ENCODE measurements at regions not wholly inside any gene's neighbourhood (a gene's known extent, or its start where the extent isn't known, plus 50 kb on each side); places are given as distances from the start of the nearest gene placed in this dataset.

DNA sequence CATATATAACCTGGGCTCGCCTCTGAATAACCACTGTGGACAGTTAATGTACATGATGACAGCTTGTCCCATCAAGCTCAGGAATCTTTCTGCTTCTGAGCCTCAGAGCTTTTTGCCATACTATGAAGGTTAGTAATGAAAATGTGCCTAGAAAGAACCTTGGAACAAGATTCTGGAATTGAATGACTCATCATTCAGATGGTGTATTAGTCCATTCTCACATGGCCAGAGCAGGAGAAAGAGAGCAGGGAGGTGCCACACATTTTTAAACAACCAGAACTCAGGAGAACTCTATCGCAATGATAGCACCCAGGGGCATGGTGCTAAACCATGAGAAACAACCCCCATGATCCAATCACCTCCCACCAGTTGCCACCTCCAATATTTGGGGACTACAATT is 542.1 kb downstream of the PRR16 start:
- ATAC-seq (ENCODE audit: insufficient read depth, low read depth) = no peak
- Histone ChIP-seq H3K4me3 (ENCODE audit: low read depth in 1 of 2, low read length in 2 of 2) (no peak overlapping the region), H4K20me1 (ENCODE audit: insufficient read depth, low read length) (no peaks in the 10 kb centered on the region), H2AFZ (ENCODE audit: low read depth, low read length) (no peak overlapping the region), H3K9me3 (ENCODE audit: insufficient read depth, low read length, severe bottlenecking) (peaks cover 2% of the 10 kb centered on the region), H3K27me3 (ENCODE audit: insufficient read depth, low read length, poor library complexity) (no peaks in the 10 kb centered on the region), H3K4me1 (ENCODE audit: insufficient read depth, low read length) (peaks cover 20% of the 10 kb centered on the region; the same call in 1 of the 2 replicates), H3K9ac (ENCODE audit: low read depth, low read length) (no peak overlapping the region), H3K27ac (ENCODE audit: low read length) (no peak overlapping the region), H3K4me2 (ENCODE audit: insufficient read depth, low read length) (no peak overlapping the region), H3K36me3 (ENCODE audit: insufficient read depth, low read length) (peaks cover 7% of the 10 kb centered on the region; the same call in 1 of the 2 replicates), H3K79me2 (ENCODE audit: insufficient read depth, low read length) (peaks cover 12% of the 10 kb centered on the region; the same call in 1 of the 2 replicates)
- TF ChIP-seq EZH2 (IDR thresholded peaks at IDR 0.05; ENCODE audit: borderline replicate concordance, low read depth, low read length, severe bottlenecking) = no peak
- TF ChIP-seq, protein P1, sequence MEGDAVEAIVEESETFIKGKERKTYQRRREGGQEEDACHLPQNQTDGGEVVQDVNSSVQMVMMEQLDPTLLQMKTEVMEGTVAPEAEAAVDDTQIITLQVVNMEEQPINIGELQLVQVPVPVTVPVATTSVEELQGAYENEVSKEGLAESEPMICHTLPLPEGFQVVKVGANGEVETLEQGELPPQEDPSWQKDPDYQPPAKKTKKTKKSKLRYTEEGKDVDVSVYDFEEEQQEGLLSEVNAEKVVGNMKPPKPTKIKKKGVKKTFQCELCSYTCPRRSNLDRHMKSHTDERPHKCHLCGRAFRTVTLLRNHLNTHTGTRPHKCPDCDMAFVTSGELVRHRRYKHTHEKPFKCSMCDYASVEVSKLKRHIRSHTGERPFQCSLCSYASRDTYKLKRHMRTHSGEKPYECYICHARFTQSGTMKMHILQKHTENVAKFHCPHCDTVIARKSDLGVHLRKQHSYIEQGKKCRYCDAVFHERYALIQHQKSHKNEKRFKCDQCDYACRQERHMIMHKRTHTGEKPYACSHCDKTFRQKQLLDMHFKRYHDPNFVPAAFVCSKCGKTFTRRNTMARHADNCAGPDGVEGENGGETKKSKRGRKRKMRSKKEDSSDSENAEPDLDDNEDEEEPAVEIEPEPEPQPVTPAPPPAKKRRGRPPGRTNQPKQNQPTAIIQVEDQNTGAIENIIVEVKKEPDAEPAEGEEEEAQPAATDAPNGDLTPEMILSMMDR (IDR thresholded peaks at IDR 0.05; ENCODE audit: borderline replicate concordance, extremely low read depth, low read length, poor library complexity, severe bottlenecking) = no peak
- DNase-seq = no peak

DNA sequence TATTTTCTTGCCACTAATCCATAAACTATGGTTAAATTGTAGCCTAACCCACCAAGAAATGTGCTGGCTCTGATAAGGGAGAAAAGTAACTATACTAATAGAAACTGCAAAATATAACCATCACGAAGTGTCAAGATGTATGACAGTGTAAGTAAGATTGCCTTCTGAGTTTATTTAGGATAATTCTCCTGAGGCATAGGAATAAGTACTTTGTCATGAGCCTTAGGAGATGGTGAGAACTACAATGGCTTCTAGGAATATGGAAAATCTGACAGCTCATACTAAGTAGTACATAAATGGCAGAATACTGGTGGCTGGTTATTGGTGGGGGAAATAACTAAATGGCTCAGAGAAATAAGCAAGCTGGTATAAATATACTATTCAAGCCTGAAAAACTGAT is 543.9 kb downstream of the PRR16 start:
- no peak for DNase-seq
- TF ChIP-seq, protein P1 (IDR thresholded peaks at IDR 0.05; ENCODE audit: borderline replicate concordance, extremely low read depth, low read length, poor library complexity, severe bottlenecking) = no peak
- no peak for TF ChIP-seq EZH2 (IDR thresholded peaks at IDR 0.05; ENCODE audit: borderline replicate concordance, low read depth, low read length, severe bottlenecking)
- Histone ChIP-seq H2AFZ (ENCODE audit: low read depth, low read length) (no peak overlapping the region), H3K4me1 (ENCODE audit: insufficient read depth, low read length) (peaks cover 15% of the 10 kb centered on the region; the same call in 1 of the 2 replicates), H3K9me3 (ENCODE audit: insufficient read depth, low read length, severe bottlenecking) (peaks cover 2% of the 10 kb centered on the region), H3K36me3 (ENCODE audit: insufficient read depth, low read length) (peaks cover 7% of the 10 kb centered on the region; the same call in 1 of the 2 replicates), H3K79me2 (ENCODE audit: insufficient read depth, low read length) (peaks cover 15% of the 10 kb centered on the region; the same call in 1 of the 2 replicates), H3K4me3 (ENCODE audit: low read depth in 1 of 2, low read length in 2 of 2) (no peak overlapping the region), H3K27ac (ENCODE audit: low read length) (no peak overlapping the region), H3K4me2 (ENCODE audit: insufficient read depth, low read length) (no peak overlapping the region), H4K20me1 (ENCODE audit: insufficient read depth, low read length) (no peaks in the 10 kb centered on the region), H3K27me3 (ENCODE audit: insufficient read depth, low read length, poor library complexity) (no peaks in the 10 kb centered on the region), H3K9ac (ENCODE audit: low read depth, low read length) (no peak overlapping the region)
- ATAC-seq (ENCODE audit: insufficient read depth, low read depth) = no peak

DNA sequence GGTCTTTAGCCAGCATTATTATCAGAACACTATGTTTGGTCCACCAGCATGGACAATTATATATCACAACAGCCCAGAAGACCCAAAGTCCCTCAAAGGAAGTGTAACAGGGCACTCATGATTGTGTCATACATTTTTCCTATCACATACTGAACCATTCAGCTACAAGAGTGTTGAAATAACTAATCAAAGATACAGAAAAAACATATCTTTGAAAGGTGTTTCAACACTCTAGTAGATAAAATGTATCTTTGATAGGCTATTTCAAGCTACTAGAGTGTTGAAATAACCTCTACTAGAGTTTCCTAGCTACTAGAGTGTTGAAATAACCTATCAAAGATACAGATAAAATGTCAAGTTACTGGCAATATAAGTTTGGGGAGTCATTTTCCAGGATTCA is 545.0 kb downstream of the PRR16 start:
- no peak overlapping the region for H3K9ac ChIP-seq (ENCODE audit: low read depth, low read length)
- H4K20me1 ChIP-seq (ENCODE audit: insufficient read depth, low read length) = no peaks in the 10 kb centered on the region
- no peak overlapping the region for H2AFZ ChIP-seq (ENCODE audit: low read depth, low read length)
- no peak overlapping the region for H3K27ac ChIP-seq (ENCODE audit: low read length)
- H3K79me2 ChIP-seq (ENCODE audit: insufficient read depth, low read length) = peaks cover 15% of the 10 kb centered on the region; the same call in 1 of the 2 replicates
- no peak overlapping the region for H3K4me3 ChIP-seq (ENCODE audit: low read depth in 1 of 2, low read length in 2 of 2)
- DNase-seq (no peak), ATAC-seq (ENCODE audit: insufficient read depth, low read depth) (no peak)
- peaks cover 5% of the 10 kb centered on the region; the same call in 1 of the 2 replicates for H3K4me1 ChIP-seq (ENCODE audit: insufficient read depth, low read length)
- peaks cover 2% of the 10 kb centered on the region for H3K9me3 ChIP-seq (ENCODE audit: insufficient read depth, low read length, severe bottlenecking)
- H3K27me3 ChIP-seq (ENCODE audit: insufficient read depth, low read length, poor library complexity) = no peaks in the 10 kb centered on the region
- TF ChIP-seq, protein P1 (IDR thresholded peaks at IDR 0.05; ENCODE audit: borderline replicate concordance, extremely low read depth, low read length, poor library complexity, severe bottlenecking) = no peak
- no peak for TF ChIP-seq EZH2 (IDR thresholded peaks at IDR 0.05; ENCODE audit: borderline replicate concordance, low read depth, low read length, severe bottlenecking)
- H3K4me2 ChIP-seq (ENCODE audit: insufficient read depth, low read length) = no peak overlapping the region
- H3K36me3 ChIP-seq (ENCODE audit: insufficient read depth, low read length) = peaks cover 11% of the 10 kb centered on the region; the same call in 1 of the 2 replicates
